RPMI8226 (cell line): ENCODE measurements at regions not wholly inside any gene's neighbourhood (a gene's known extent, or its start where the extent isn't known, plus 50 kb on each side); places are given as distances from the start of the nearest gene placed in this dataset.

Source experiments
- DNase-seq: peaks from one replicate; pipeline ENCODE4 v3.0.0-alpha.2; 2015

DNA sequence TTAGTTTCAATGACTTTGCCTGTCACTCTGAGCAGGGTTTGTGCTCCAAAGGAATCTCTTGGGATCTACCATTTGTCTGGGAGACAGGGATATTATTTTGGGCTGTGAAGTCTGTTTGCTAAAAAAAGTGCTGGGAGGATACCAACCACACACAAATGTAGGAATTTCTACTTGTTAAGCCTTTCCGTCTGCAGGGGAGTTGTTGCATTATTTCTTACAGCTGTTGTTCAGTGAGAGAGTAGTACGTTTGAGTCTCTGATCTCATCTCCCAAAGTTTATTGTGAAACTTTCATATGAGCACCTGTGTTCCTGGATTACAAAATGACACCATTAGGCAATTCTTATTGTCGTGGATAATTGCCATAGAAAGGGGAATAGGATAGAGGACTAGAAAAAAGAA lies 78.3 kb upstream of the SEMA6A start:
- no peak for DNase-seq

DNA sequence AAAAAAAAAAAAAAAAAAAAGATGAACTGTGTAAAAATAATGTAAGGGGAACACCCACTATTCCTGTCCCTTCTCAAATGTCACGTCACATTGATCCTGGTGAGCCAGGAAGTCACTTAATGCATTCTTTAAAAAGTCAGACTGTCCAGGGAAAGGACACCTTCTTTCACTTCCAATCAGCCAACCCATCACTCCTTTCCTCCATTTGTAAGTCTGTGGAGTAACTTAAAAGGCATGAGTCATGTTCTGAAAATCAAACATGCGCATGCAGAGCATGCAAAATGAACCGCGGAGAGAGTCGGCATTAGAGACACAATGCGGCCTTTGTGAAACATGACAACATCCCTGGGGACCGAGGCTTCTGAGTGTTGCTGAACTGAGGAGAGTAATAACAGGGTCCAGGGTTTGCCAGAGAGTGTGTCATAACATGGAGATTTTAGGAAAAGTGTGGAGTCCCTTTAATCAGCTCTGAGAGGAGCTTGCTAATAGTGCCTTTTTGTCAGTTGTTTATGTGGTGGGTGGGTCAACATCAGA lies 77.6 kb upstream of the SEMA6A start:
- no peak for DNase-seq

DNA sequence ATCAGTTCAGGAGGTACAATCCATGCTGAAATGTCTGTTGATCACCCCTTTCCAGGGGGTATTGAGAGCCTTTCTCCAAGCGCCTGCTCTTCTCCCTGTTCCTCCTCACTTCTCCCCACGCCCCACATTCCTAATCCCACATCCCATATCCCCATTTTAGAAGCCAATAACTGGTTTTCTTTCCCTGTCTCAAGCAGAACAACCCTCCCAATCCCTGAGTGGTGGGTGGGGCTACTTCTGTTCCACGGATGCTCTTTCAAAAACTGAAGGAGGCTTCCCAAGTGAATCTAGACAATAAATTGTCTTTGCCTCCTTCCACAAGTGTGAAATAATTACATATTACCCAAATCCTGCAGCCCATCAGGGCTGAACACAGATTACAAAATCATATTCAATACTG lies 77.0 kb upstream of the SEMA6A start:
- no peak for DNase-seq

- DNase-seq: no peak
Observed at GRCh38 chr5:116650964-116651363, 76.3 kb upstream of the SEMA6A start.

DNA sequence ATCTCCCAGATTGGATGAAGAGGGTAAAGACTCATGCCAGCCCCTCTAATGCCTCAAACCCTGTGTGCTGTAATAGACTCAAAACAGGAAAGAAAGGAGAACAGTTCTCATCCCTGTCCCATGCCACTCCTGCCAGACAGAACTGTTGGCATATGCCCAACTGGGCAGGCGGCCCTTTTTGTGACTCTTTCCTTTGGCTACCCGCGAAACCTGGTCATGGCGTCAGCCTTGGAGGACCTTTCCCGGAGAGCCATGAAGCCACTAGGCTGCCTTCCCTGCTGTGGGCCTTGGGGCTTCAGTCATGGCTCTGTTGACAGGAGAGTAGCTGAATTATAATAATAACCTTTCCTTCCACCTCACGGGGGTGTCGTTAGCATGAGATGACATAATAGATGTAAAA lies 75.9 kb upstream of the SEMA6A start:
- no peak for DNase-seq

- no peak for DNase-seq
Observed at GRCh38 chr5:116646611-116647289, 72.1 kb upstream of the SEMA6A start.

DNA sequence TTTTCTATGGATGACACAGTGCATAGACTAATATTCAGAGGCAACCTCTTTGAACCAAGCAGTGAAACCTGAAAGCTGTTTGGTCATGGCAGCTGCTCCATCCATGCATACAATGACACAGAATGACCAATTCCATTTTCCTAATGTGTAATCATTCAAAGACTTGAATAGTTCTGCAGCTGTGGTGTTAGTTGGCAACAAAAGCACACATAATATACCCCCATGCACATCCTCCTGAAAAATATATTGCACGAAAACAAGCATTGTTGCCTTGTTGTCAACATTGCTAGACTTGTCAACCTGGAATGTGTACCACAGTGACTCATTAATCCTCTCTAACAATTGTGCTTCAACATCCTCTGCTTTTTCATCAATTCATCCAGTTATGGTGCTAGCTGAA lies 71.0 kb upstream of the SEMA6A start:
- DNase-seq: no peak

DNA sequence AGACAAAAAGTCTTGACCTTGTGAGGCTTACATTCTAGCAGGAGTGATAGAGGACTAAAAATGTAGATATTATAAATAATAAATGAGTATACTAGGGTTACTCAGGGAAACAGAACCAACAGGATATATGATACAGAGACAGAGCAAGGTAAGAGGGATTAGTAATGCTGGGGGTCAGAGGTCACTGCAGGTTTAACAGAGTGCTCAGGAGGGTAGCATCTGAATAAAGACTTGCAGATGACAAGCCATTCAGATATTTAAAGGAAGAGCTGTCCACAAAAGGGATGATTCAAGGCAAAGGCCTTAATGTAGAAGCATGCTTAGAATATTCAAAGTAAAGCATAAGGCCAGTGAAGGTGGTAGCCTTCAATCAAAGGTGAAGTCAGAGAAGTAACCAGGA lies 65.6 kb upstream of the SEMA6A start:
- no peak for DNase-seq

- DNase-seq: no peak
Observed at GRCh38 chr5:116637149-116637740, 62.6 kb upstream of the SEMA6A start.

DNA sequence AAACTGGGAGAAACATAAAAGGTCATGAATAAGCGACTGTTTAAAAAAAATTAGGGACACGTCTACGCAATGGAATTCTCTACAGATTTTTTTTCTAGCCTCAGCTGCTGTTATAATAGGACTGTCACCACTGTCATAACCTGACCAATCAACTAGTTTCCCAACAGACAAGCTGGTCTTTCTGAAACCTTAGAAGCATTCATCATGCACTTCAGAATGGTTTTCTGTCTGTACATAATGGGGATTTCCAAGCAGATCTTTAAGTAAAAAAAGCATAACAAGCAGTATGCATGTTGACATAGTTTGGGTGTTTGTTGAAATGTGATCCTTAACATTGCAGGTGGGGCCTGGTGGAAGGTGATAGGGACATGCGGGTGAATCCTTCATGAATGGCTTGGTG lies 58.3 kb upstream of the SEMA6A start:
- no peak for DNase-seq

DNA sequence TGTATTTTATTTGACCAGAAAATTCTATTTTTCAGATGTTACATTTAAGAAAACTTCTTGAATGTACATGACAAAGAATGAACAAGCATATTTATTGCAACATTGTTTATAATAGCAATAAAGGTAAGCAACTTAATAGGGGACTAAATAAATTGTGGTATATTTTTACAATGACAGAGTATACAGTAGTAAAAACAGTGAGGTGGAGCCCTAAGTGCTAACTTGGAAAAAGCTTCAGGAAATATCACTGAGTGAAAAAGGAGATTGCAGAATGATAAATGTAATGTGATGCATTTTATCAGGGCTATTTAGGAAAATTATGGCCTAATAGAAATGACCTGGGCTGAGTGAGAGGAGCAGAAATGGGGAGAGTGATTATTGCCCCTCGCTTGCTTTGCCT lies 56.5 kb upstream of the SEMA6A start:
- DNase-seq: no peak

DNA sequence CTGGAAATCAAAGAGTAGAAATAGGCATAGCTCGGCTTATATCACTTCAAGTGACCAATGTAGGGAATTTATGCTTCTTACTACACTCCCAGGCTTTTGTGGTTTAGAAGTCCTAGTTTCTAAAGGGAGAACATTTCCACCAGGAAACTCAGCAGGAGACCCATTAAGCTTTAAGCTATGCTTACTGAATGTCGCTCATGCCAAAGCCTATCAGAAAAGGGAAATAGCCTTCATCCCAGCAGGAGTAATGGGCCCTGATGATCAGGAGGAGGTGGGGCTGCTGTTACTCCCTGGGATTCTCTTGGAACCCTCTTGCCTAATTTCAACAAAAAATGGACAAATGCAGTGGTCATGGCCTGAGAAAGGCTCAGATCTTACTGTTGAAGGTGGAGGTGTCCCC lies 54.5 kb upstream of the SEMA6A start:
- no peak for DNase-seq

- no peak for DNase-seq
Observed at GRCh38 chr5:116626945-116627679, 52.5 kb upstream of the SEMA6A start.

DNA sequence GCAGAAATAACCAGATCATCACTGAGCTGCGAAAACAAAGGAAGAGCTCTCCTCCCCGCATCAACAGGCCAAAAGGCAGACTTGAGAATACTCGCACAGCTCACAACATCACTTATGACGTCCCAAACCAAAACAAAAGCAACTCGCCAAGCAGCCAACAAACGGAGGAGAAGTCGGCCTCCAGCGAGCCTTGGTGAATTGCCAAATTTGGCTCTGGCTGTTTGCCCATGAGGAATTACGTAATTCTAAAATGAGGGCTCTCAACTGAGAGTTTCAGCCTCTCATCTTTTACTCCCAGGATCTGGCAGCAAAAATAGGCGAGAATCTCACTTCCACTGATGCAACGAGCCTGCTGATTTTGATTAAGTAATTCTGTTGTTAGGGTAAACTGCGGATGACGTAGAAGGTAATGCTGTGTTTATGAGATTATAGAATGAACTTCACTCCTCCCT lies 51.7 kb upstream of the SEMA6A start:
- DNase-seq: peak; percentile 66
